ENCODE measurements at regions not wholly inside any gene's neighbourhood (a gene's known extent, or its start where the extent isn't known, plus 50 kb on each side); places are given as distances from the start of the nearest gene placed in this dataset.

GRCh38 chr5:130479045-130479804 is 575.0 kb downstream of the CHSY3 start:
- TF ChIP-seq KLF16 (tag by site-specific recombination; IDR thresholded peaks at IDR 0.05) = no peak
- no peak for TF ChIP-seq PRDM6 (tag by site-specific recombination; IDR thresholded peaks at IDR 0.05)
- no peak for TF ChIP-seq CTCF (tag by site-specific recombination; IDR thresholded peaks at IDR 0.05)
- no peak for TF ChIP-seq ZNF211 (tag by site-specific recombination; IDR thresholded peaks at IDR 0.05; ENCODE audit: low read depth)
- no peak for TF ChIP-seq ZNF701 (tag by site-specific recombination; IDR thresholded peaks at IDR 0.05)
- TF ChIP-seq ZNF341 (tag by site-specific recombination; IDR thresholded peaks at IDR 0.05; ENCODE audit: low read depth) = no peak
- no peak for TF ChIP-seq ZNF830 (tag by site-specific recombination; IDR thresholded peaks at IDR 0.05; ENCODE audit: low read depth)
- TF ChIP-seq, protein P1, sequence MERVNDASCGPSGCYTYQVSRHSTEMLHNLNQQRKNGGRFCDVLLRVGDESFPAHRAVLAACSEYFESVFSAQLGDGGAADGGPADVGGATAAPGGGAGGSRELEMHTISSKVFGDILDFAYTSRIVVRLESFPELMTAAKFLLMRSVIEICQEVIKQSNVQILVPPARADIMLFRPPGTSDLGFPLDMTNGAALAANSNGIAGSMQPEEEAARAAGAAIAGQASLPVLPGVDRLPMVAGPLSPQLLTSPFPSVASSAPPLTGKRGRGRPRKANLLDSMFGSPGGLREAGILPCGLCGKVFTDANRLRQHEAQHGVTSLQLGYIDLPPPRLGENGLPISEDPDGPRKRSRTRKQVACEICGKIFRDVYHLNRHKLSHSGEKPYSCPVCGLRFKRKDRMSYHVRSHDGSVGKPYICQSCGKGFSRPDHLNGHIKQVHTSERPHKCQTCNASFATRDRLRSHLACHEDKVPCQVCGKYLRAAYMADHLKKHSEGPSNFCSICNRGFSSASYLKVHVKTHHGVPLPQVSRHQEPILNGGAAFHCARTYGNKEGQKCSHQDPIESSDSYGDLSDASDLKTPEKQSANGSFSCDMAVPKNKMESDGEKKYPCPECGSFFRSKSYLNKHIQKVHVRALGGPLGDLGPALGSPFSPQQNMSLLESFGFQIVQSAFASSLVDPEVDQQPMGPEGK (tag by site-specific recombination; IDR thresholded peaks at IDR 0.05) = no peak
- no peak for TF ChIP-seq ZBTB20 (tag by site-specific recombination; IDR thresholded peaks at IDR 0.05)
- TF ChIP-seq ZFP69B (tag by site-specific recombination; IDR thresholded peaks at IDR 0.05) = no peak
- TF ChIP-seq ZSCAN18 (tag by site-specific recombination; IDR thresholded peaks at IDR 0.05) = no peak
- TF ChIP-seq ZEB2 (tag by site-specific recombination; IDR thresholded peaks at IDR 0.05) = no peak
